OCI-LY3 (cell line): ENCODE measurements at regions not wholly inside any gene's neighbourhood (a gene's known extent, or its start where the extent isn't known, plus 50 kb on each side); places are given as distances from the start of the nearest gene placed in this dataset.

ENCODE experiments used
- CTCF ChIP-seq: fragments of 200-600, 300-600 bp; sonication (generic); IDR thresholded peaks from 2 replicates; pipeline ENCODE4 v1.5.1; 2014; ENCODE audit warnings: antibody characterized with exemption, low read length, low read depth
- EZH2phosphoT487 ChIP-seq: fragments of 200-600 bp; shearing (Covaris generic); IDR thresholded peaks from 2 replicates; pipeline ENCODE4 v1.6.1; 2018; ENCODE audit warnings: antibody characterized with exemption, mixed run types, low read depth

GRCh38 chr5:155753943-155754581 lies 572.9 kb upstream of the SGCD start:
- no peak for TF ChIP-seq CTCF
- no peak for TF ChIP-seq EZH2phosphoT487
